HepG2 (cell line): ENCODE measurements at regions not wholly inside any gene's neighbourhood (a gene's known extent, or its start where the extent isn't known, plus 50 kb on each side); places are given as distances from the start of the nearest gene placed in this dataset.

Source experiments
- ATAC-seq: fragments of 200-7000 bp; cut with Tn5 transposase; 3 replicates; pipeline ENCODE4 v1.9.1; 2020; ENCODE audit warnings: mild to moderate bottlenecking, moderate library complexity
- BruUV-seq: library from RNA; stranded (reverse); fragments of 400-500 nt; replicated peaks from 2 replicates; lab custom pipeline; 2021; lab: Mats Ljungman, UMichigan
- CTCF ChIA-PET: fragments of 300-600 bp; formaldehyde crosslinking; extraction: SDS; loops from one replicate; lab custom pipeline; 2021; ENCODE audit warnings: low total read pairs, inconsistent platforms, low intra/inter-chr PET ratio; lab: Yijun Ruan, JAX
- POLR2A ChIA-PET: fragments of 350-600 bp; sonication (Branson Sonifier 250); formaldehyde crosslinking; loops from one replicate; lab custom pipeline; 2020; ENCODE audit warnings: antibody characterized with exemption, inconsistent platforms; lab: Yijun Ruan, JAX
- DNase-seq: peaks from one replicate; pipeline ENCODE4 v3.0.0-alpha.2; 2015; ENCODE audit warnings: low spot score
- FAIRE-seq: peaks from 3 replicates; lab custom pipeline; 2011; peaks lifted over from hg19 to GRCh38; lab: Jason Lieb, UNC
- H2AFZ ChIP-seq: one replicate; pipeline ENCODE4 v1.6.1; 2011; ENCODE audit warnings: low read length, inconsistent platforms
- H3K27ac ChIP-seq: fragments of 300-600 bp; 3 replicates; pipeline ENCODE4 v1.8.0; 2011; ENCODE audit warnings: mixed run types, mild to moderate bottlenecking, mixed read lengths, low read length, inconsistent platforms; ENCODE audit not compliant: insufficient read depth; ENCODE audit errors: extremely low read length
- H3K27me3 ChIP-seq, 2 experiments: fragments of 200-600 bp in 1 of 2; 2 replicates in 1 of 2; 3 replicates in 1 of 2; pipeline versions ENCODE4 v1.6.0 to v1.8.0; 2011; ENCODE audit warnings: low read length in 2 of 2, mild to moderate bottlenecking in 2 of 2, moderate library complexity in 2 of 2, inconsistent platforms in 1 of 2; ENCODE audit not compliant: insufficient read depth in 2 of 2, control insufficient read depth in 1 of 2
- H3K36me3 ChIP-seq, 2 experiments: fragments of 200-600 bp in 1 of 2; replicated peaks in 1 of 2; 2 replicates in 1 of 2; 3 replicates in 1 of 2; pipeline versions ENCODE4 v1.5.1 to v1.8.0; 2011; ENCODE audit warnings: low read length in 2 of 2, inconsistent platforms in 1 of 2; ENCODE audit not compliant: insufficient read depth in 2 of 2, control insufficient read depth in 1 of 2
- H3K4me1 ChIP-seq: 2 replicates; pipeline ENCODE4 v1.5.1; 2012; ENCODE audit warnings: low read length, inconsistent platforms; ENCODE audit not compliant: insufficient read depth
- H3K4me2 ChIP-seq: 2 replicates; pipeline ENCODE4 v1.6.0; 2011; ENCODE audit warnings: low read depth, low read length, inconsistent platforms
- H3K4me3 ChIP-seq, 3 experiments: fragments of 200-600 bp in 1 of 3; sonication (generic), shearing (Covaris generic) in 1 of 3; replicated peaks in 1 of 3; 2 replicates each; pipeline ENCODE4 v1.5.1; 2011 to 2016; ENCODE audit warnings: low read length in 3 of 3, inconsistent platforms in 2 of 3, low read depth in 2 of 3, mild to moderate bottlenecking in 2 of 3, control low read depth in 1 of 3, mixed read lengths in 1 of 3; ENCODE audit not compliant: insufficient read depth in 1 of 3
- H3K79me2 ChIP-seq: one replicate; pipeline ENCODE4 v1.6.1; 2011; ENCODE audit warnings: low read length, inconsistent platforms; ENCODE audit not compliant: insufficient read depth
- H3K9ac ChIP-seq: 2 replicates; pipeline ENCODE4 v1.6.0; 2011; ENCODE audit warnings: mild to moderate bottlenecking, low read depth, low read length, inconsistent platforms; ENCODE audit not compliant: insufficient read depth
- H3K9me3 ChIP-seq: 2 replicates; pipeline ENCODE4 v1.5.1; 2012; ENCODE audit warnings: mild to moderate bottlenecking, low read length
- H4K20me1 ChIP-seq: 2 replicates; pipeline ENCODE4 v1.6.0; 2011; ENCODE audit warnings: inconsistent platforms, mild to moderate bottlenecking, low read length, moderate library complexity; ENCODE audit not compliant: insufficient read depth
- EHMT2 ChIP-seq: fragments of 200-600 bp; sonication (generic); IDR thresholded peaks from 2 replicates; pipeline ENCODE4 v1.7.0; 2017; ENCODE audit warnings: antibody characterized with exemption, low read depth, low read length, borderline replicate concordance
- GABPA ChIP-seq, 2 experiments: IDR thresholded peaks; 2 replicates each; pipeline ENCODE4 v1.6.1; 2011 to 2016; ENCODE audit warnings: low read depth in 2 of 2, low read length in 1 of 2, missing biosample characterization in 1 of 2, missing genetic modification characterization in 1 of 2
- HDAC1 ChIP-seq: sonication (generic); formaldehyde crosslinking; IDR thresholded peaks from 2 replicates; pipeline ENCODE4 v1.5.1; 2020; ENCODE audit warnings: mild to moderate bottlenecking, missing genetic modification reagents
- HOXA9 ChIP-seq: sonication (generic); formaldehyde crosslinking; IDR thresholded peaks from 2 replicates; pipeline ENCODE4 v1.8.1; 2022; ENCODE audit warnings: missing genetic modification reagents, mild to moderate bottlenecking, moderate library complexity, borderline replicate concordance
- IRF9 ChIP-seq: sonication (generic); formaldehyde crosslinking; IDR thresholded peaks from 2 replicates; pipeline ENCODE4 v1.8.0; 2022; ENCODE audit warnings: missing genetic modification reagents, mild to moderate bottlenecking, borderline replicate concordance
- KDM5B ChIP-seq: sonication (generic); formaldehyde crosslinking; IDR thresholded peaks from 2 replicates; pipeline ENCODE4 v1.4.0; 2020; ENCODE audit warnings: missing genetic modification reagents, mild to moderate bottlenecking, borderline replicate concordance
- MIER3 ChIP-seq: IDR thresholded peaks from 2 replicates; pipeline ENCODE4 v1.6.1; 2016; ENCODE audit warnings: missing compliant biosample characterization, borderline replicate concordance
- ZBTB7B ChIP-seq: sonication (generic); formaldehyde crosslinking; IDR thresholded peaks from 2 replicates; pipeline ENCODE4 v1.4.0; 2020; ENCODE audit warnings: missing genetic modification reagents
- ZBTB8A ChIP-seq: sonication (generic); formaldehyde crosslinking; IDR thresholded peaks from 2 replicates; pipeline ENCODE4 v1.4.0; 2020; ENCODE audit warnings: mild to moderate bottlenecking, low read depth, missing genetic modification reagents, borderline replicate concordance
- ZNF468 ChIP-seq: sonication (generic); formaldehyde crosslinking; IDR thresholded peaks from 2 replicates; pipeline ENCODE4 v1.8.0; 2022; ENCODE audit warnings: mild to moderate bottlenecking, moderate library complexity, missing genetic modification reagents
- ZNF546 ChIP-seq: sonication (generic); formaldehyde crosslinking; conservative IDR thresholded peaks from 2 replicates; pipeline ENCODE4 v1.8.1; 2023; ENCODE audit warnings: mild to moderate bottlenecking, missing genetic modification reagents
- ZNF724P ChIP-seq: sonication (generic); formaldehyde crosslinking; IDR thresholded peaks from 2 replicates; pipeline ENCODE4 v1.8.0; 2022; ENCODE audit warnings: missing genetic modification reagents, borderline replicate concordance
- ZSCAN22 ChIP-seq: sonication (generic); formaldehyde crosslinking; IDR thresholded peaks from 2 replicates; pipeline ENCODE4 v1.4.0; 2020; ENCODE audit warnings: mild to moderate bottlenecking, missing genetic modification reagents
- WGBS: methylation state at CpG from one replicate; pipeline ENCODE4 v1.1.6; 2017; ENCODE audit warnings: low lambda C conversion rate; 5-methylcytosine and 5-hydroxymethylcytosine counted together
- in situ Hi-C: cut with HindIII; loops from 2 replicates; pipeline ENCODE4 v1.10.0; 2017; ENCODE audit warnings: low pct_unique_long_range_greater_than_20kb; ENCODE audit not compliant: extremely low pct_ligation_motif_present
- intact Hi-C: fragments of 100-400 bp; cut with micrococcal nuclease; formaldehyde crosslinking; loops from one replicate; pipeline ENCODE4 v1.10.0; 2022; ENCODE audit not compliant: unreplicated experiment
- TF ChIP-seq, protein P1 (sequence below): sonication (generic); formaldehyde crosslinking; IDR thresholded peaks from 2 replicates; pipeline ENCODE4 v1.4.0; 2020; ENCODE audit warnings: missing genetic modification reagents, borderline replicate concordance
- TF ChIP-seq, protein P2 (sequence below): sonication (generic); formaldehyde crosslinking; IDR thresholded peaks from 2 replicates; pipeline ENCODE4 v1.5.0; 2020; ENCODE audit warnings: mild to moderate bottlenecking, missing genetic modification reagents

- TF ChIP-seq IRF9 (CRISPR knock-in tag) (no peak), EHMT2 (no peak), ZBTB7B (CRISPR knock-in tag) (no peak), HDAC1 (no peak), GABPA (IDR thresholded peaks at IDR 0.05; ENCODE audit: low read depth, low read length) (no peak), GABPA (CRISPR knock-in tag; IDR thresholded peaks at IDR 0.05; ENCODE audit: low read depth) (no peak)
Measured at GRCh38 chr1:5709461-5709975, 282.7 kb downstream of the NPHP4 start (continued).

DNA sequence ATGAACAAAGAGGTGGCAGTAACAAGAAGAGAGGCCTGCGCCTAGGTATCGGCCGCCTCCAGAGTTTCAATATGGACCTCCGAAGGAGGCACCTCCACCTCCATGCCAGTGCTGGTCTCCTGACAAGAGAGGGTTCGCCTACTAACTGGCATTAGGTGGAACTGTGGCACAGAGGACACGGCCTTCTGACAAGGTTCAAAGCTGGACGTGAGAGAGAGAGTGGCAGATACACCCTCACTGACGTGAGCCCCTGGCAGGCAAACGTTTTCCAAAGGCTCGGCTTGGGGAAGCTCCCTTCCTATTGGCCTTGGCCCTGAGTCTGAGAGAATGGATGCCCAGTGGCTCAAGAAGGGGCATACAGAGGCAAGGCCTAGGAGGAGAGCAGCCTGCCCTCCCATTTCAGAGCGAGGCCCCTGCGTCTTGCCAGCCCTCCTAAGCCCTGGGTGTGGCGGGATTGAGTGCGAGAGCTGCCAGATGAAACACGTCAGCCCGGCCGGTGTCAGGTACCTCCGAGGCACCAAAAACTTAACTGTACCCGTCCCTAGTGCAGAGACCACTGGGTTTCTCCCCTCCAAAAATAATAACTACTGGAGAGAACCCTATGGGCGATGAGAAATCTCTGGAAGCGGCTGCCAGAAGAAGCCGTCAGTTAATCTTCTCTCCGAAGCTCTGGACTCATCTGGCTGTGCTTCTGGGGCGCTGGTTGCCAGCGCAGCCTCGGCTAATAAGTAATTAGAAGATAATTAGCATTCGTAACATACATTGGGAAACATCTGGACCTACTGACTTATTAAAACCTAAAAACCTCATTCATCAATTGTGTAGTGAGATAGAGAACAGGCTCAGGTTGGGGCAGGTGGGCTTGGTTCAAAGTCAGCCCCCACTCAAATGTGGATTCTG is 283.6 kb downstream of the NPHP4 start:
- intact Hi-C loops (no loop called here), in situ Hi-C loops (no loop called here)
- ATAC-seq (no peak), FAIRE-seq (no peak), DNase-seq (no peak)
- H3K9ac ChIP-seq = no peak overlapping the region
- no peak overlapping the region for H3K4me3 ChIP-seq
- H3K27me3 ChIP-seq = peaks cover 4 to 49% of the 10 kb centered on the region in 2 experiments; a peak in 4 of 5 replicates
- no peaks in the 10 kb centered on the region for H3K9me3 ChIP-seq
- H3K27ac ChIP-seq = no peak overlapping the region
- CTCF ChIA-PET = no interaction called here
- no peaks in the 10 kb centered on the region for H3K4me1 ChIP-seq
- POLR2A ChIA-PET = no interaction called here
- no peaks in the 10 kb centered on the region for H3K79me2 ChIP-seq
- H3K4me2 ChIP-seq = no peak overlapping the region
- H4K20me1 ChIP-seq = no peaks in the 10 kb centered on the region
- BruUV-seq = no TSS peak
- H2AFZ ChIP-seq = no peak overlapping the region
- 37% methylated on average over 13 of the region's 27 CpGs for WGBS
- no peaks in the 10 kb centered on the region for H3K36me3 ChIP-seq
- no peak for TF ChIP-seq ZNF468 (CRISPR knock-in tag)
- TF ChIP-seq, protein P1, sequence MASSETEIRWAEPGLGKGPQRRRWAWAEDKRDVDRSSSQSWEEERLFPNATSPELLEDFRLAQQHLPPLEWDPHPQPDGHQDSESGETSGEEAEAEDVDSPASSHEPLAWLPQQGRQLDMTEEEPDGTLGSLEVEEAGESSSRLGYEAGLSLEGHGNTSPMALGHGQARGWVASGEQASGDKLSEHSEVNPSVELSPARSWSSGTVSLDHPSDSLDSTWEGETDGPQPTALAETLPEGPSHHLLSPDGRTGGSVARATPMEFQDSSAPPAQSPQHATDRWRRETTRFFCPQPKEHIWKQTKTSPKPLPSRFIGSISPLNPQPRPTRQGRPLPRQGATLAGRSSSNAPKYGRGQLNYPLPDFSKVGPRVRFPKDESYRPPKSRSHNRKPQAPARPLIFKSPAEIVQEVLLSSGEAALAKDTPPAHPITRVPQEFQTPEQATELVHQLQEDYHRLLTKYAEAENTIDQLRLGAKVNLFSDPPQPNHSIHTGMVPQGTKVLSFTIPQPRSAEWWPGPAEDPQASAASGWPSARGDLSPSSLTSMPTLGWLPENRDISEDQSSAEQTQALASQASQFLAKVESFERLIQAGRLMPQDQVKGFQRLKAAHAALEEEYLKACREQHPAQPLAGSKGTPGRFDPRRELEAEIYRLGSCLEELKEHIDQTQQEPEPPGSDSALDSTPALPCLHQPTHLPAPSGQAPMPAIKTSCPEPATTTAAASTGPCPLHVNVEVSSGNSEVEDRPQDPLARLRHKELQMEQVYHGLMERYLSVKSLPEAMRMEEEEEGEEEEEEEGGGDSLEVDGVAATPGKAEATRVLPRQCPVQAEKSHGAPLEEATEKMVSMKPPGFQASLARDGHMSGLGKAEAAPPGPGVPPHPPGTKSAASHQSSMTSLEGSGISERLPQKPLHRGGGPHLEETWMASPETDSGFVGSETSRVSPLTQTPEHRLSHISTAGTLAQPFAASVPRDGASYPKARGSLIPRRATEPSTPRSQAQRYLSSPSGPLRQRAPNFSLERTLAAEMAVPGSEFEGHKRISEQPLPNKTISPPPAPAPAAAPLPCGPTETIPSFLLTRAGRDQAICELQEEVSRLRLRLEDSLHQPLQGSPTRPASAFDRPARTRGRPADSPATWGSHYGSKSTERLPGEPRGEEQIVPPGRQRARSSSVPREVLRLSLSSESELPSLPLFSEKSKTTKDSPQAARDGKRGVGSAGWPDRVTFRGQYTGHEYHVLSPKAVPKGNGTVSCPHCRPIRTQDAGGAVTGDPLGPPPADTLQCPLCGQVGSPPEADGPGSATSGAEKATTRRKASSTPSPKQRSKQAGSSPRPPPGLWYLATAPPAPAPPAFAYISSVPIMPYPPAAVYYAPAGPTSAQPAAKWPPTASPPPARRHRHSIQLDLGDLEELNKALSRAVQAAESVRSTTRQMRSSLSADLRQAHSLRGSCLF (CRISPR knock-in tag) = no peak
- TF ChIP-seq HOXA9 (CRISPR knock-in tag) = no peak
- TF ChIP-seq, protein P2, sequence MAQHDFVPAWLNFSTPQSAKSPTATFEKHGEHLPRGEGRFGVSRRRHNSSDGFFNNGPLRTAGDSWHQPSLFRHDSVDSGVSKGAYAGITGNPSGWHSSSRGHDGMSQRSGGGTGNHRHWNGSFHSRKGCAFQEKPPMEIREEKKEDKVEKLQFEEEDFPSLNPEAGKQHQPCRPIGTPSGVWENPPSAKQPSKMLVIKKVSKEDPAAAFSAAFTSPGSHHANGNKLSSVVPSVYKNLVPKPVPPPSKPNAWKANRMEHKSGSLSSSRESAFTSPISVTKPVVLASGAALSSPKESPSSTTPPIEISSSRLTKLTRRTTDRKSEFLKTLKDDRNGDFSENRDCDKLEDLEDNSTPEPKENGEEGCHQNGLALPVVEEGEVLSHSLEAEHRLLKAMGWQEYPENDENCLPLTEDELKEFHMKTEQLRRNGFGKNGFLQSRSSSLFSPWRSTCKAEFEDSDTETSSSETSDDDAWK = no peak
- no peak for TF ChIP-seq ZSCAN22 (CRISPR knock-in tag)
- no peak for TF ChIP-seq ZNF546 (CRISPR knock-in tag)
- TF ChIP-seq ZNF724P (CRISPR knock-in tag) = no peak
- no peak for TF ChIP-seq MIER3 (CRISPR knock-in tag)
- TF ChIP-seq KDM5B (CRISPR knock-in tag) = no peak
- TF ChIP-seq ZBTB8A (CRISPR knock-in tag) = no peak
